ENCODE measurements at regions not wholly inside any gene's neighbourhood (a gene's known extent, or its start where the extent isn't known, plus 50 kb on each side); places are given as distances from the start of the nearest gene placed in this dataset.

GRCh38 chr5:125190232-125191087 is 444.0 kb upstream of the ZNF608 start (continued):
- no peak for TF ChIP-seq ZBTB33 (IDR thresholded peaks at IDR 0.05)
- TF ChIP-seq RAD21 (IDR thresholded peaks at IDR 0.05): no peak

- Histone ChIP-seq H3K9ac (ENCODE audit: low read depth in 1 of 2, low read length in 2 of 2) (no peak overlapping the region), H3K9me3 (ENCODE audit: control insufficient read depth in 4 of 4, low read length in 3 of 4) (no peaks in the 10 kb centered on the region)
- WGBS: 83% methylated on average over 6 of the region's 6 CpGs
These were observed 448.4 kb upstream of the ZNF608 start for GRCh38 chr5:125194883-125195282.

More at GRCh38 chr5:125194883-125195282, 448.4 kb upstream of the ZNF608 start:
- Histone ChIP-seq H3K27ac (ENCODE audit: low read depth in 1 of 2, low read length in 2 of 2) (no peak overlapping the region), H3K36me3 (ENCODE audit: control insufficient read depth in 4 of 4, insufficient read depth in 3 of 4, low read depth in 1 of 4, low read length in 3 of 4) (no peaks in the 10 kb centered on the region), H3K4me1 (ENCODE audit: control insufficient read depth in 4 of 4, insufficient read depth in 4 of 4, low read length in 3 of 4) (no peaks in the 10 kb centered on the region), H3K27me3 (ENCODE audit: control insufficient read depth in 4 of 4, insufficient read depth in 4 of 4, low read length in 3 of 4) (no peaks in the 10 kb centered on the region), H3K4me3 (ENCODE audit: low read depth in 1 of 3, low read length in 3 of 3) (no peak overlapping the region)
- DNase-seq (ENCODE audit: low spot score): no peak
- TF ChIP-seq ATF3 (IDR thresholded peaks at IDR 0.05) (no peak), ZBTB33 (IDR thresholded peaks at IDR 0.05) (no peak), EGR1 (IDR thresholded peaks at IDR 0.05; ENCODE audit: low read depth in 2 of 2) (no peak), CTCF (IDR thresholded peaks at IDR 0.05; ENCODE audit: low read depth, low read length, missing input control) (no peak), GABPA (IDR thresholded peaks at IDR 0.05 in 1 of 2, conservative IDR thresholded peaks at IDR 0.05 in 1 of 2) (no peak), MAX (IDR thresholded peaks at IDR 0.05) (no peak), REST (IDR thresholded peaks at IDR 0.05) (no peak), JUND (IDR thresholded peaks at IDR 0.05) (no peak), RXRA (IDR thresholded peaks at IDR 0.05) (no peak)

Measured in liver (tissue), 8 donors.